ENCODE measurements at regions not wholly inside any gene's neighbourhood (a gene's known extent, or its start where the extent isn't known, plus 50 kb on each side); places are given as distances from the start of the nearest gene placed in this dataset.

GRCh38 chr2:21501376-21502027 is 377.7 kb downstream of the TDRD15 start:
- no peak for DNase-seq (ENCODE audit: low spot score)

GRCh38 chr2:21515903-21516302 is 392.1 kb downstream of the TDRD15 start:
- no peak for DNase-seq (ENCODE audit: low spot score)

- no peak for DNase-seq (ENCODE audit: low spot score)
Observed at GRCh38 chr2:21519412-21519811, 395.6 kb downstream of the TDRD15 start.

DNA sequence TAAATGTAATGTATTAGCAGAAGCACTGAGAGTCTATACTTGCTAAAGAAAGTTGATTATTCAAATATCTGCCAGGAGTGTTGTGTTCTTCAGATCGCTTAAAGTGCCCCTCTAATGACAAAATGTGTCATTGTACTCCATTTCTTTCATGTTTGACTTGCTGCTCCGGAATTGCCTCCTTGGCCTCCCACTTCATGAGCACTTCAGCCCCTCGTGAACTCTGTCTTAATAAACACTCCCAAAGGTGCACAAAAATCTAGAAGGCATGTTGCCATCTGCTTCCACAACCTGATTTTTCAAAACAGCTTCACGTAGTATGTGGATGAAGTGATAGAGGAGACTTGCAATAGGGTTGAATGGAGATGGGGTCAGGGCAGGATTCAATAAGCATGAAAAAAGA is 396.1 kb downstream of the TDRD15 start:
- no peak for DNase-seq (ENCODE audit: low spot score)

GRCh38 chr2:21535826-21536225 is 412.1 kb downstream of the TDRD15 start:
- DNase-seq (ENCODE audit: low spot score): no peak

DNA sequence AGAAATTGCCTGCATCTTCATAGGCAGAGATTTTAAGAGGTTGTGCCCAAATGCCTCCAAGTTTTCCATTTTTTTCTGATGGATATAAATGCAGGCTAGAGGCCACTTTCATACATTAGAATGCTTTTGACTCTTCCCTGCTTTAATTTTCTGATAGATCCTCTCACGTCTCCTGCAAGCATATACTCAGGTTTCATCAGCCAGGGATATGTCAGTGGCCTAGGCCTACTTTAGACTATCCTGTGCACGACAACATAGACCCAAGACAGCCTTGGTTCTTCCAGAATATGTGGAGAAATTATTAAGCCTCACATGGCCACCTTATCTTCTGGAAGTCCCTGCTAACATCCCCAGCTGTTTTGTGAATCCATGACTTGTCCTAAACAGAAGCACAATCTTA is 415.9 kb downstream of the TDRD15 start:
- DNase-seq (ENCODE audit: low spot score): no peak

GRCh38 chr2:21543630-21544029 is 419.9 kb downstream of the TDRD15 start:
- DNase-seq (ENCODE audit: low spot score): no peak

GRCh38 chr2:21544392-21544791 is 420.6 kb downstream of the TDRD15 start:
- no peak for DNase-seq (ENCODE audit: low spot score)

DNA sequence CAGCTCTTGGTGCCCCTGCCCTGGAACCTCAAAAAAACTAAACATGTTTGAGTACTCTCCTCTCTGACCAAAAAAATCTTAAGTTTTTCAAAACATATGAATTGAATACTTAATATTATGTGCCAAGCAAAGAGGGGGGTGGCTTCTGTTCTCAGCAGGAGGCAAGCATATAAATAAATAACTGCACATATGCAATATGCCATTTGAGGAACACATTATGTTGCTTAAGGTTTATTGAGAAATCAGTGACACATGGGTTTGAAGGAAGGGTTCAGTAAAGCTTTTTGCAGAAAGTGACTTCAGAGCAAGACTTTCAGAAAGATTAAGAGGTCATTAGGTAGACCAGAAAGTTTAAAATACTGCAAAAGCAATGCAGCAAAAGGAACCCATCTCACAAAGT is 429.2 kb downstream of the TDRD15 start:
- no peak for DNase-seq (ENCODE audit: low spot score)

- DNase-seq (ENCODE audit: low spot score): no peak
Observed at GRCh38 chr2:21559351-21559750, 435.6 kb downstream of the TDRD15 start.

DNA sequence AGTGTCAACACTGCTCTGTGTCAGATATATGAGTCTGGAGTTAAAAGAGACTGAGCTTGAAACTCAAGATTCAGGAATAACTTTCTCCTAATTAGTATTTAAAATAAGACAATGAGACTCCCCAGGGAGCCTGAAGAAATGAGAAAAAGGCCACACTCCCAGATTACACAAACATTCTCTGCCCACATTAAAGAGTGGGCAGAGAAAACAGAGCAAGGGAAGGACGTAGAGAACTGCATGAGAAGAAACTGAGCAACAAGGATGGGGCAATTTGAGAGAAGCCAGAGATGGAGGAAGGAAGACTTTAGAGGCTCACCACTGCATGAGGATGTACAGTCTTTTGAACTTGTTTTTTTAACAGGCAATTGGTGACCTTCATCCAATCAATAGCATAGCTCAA is 438.2 kb downstream of the TDRD15 start:
- no peak for DNase-seq (ENCODE audit: low spot score)

DNA sequence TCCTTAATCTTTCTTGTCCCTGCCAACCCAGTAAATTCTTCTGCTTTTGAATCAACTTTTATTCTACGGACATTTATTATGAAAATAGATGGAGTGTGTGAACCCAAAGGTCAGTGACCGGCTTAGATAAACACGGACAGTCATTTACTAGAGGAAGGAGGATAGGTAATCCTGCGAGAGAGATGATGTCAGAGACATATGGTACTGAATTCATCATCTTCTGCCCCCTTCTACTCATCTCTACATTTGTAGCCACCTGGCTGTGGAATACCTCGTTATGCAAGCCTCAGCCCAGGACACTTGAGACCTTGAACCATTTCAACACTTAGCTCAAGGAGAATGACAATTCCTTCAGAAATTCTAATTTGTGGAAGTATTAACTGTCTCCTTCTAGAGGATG is 443.6 kb downstream of the TDRD15 start:
- no peak for DNase-seq (ENCODE audit: low spot score)

DNA sequence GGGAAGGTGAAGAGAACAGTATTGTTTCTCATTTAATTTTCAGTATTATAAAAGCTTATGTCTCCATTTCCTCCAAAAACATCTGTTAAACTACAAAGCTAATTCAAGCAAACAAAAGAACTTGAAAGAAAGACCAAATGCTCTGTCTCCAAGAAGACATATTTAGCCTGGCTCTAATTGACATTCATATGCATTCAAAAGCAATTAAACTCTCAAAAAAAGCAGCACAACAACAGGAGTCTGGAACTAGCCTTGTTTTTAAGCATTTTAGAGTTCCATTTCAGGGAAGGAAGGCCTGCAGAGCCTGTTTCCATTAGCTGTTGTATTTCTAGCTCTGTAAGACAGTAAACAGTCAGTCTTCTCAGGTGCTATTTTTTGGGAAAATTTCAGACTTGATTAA is 447.9 kb downstream of the TDRD15 start:
- no peak for DNase-seq (ENCODE audit: low spot score)

GRCh38 chr2:21580391-21580790 is 456.6 kb downstream of the TDRD15 start:
- no peak for DNase-seq (ENCODE audit: low spot score)

DNA sequence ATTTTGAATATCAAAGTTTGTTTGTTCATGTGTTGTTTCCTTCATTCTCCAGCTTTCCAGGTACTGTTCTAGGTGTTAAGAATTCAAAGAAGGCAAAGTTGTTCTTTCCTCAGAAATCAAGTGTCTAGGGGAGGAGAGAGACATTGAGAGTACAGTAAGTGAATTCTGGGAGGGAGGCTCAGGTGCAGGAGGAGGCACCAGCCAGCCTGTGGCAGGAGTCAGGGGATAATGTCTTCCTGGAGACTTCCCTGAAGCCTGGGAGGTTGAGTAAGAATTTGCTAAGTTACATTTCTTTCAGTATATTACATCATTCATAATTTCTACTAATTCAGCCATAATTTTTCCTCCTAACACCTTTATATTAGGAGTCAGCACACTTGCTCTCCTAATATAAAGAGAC is 462.1 kb downstream of the TDRD15 start:
- DNase-seq (ENCODE audit: low spot score): no peak

GRCh38 chr2:21590026-21590690 is 466.4 kb downstream of the TDRD15 start:
- DNase-seq (ENCODE audit: low spot score): no peak

GRCh38 chr2:21591926-21592325 is 468.2 kb downstream of the TDRD15 start:
- DNase-seq (ENCODE audit: low spot score): no peak

DNA sequence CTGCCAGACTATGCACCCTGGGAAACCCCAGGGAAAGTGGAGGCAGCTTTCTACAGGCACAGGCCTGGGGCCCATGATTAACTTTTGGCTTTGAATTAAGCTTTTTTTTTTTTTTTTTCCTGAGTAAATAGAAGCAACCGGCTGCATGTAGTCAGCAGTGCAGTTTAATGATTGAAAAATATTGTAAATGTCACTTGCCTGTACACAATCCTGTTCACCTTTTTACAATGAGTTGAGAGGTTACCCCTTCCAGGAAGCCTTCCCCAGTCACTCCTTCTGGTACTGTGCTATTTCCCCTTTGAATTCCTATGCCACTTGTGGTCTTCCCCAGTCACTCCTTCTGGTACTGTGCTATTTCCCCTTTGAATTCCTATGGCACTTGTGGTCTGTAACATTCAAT is 475.6 kb downstream of the TDRD15 start:
- DNase-seq (ENCODE audit: low spot score): no peak

DNA sequence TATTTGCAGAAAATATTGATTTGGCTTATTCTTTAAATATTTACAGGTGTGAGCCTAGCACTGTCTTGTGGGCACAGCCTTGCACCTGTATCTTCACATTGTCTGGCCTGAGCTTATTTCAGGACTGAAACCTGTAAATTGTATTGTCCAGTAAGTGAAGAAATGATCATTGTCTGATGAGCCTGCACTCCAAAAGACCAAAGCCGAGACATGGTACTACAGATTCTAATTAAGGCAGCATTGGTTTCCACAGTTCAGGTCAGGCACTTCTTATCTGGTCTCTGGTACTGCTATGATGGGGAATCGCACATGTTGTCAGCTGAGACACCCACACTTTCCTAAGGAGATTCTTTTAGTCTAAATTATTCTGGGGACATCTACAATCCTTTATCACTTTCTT is 479.0 kb downstream of the TDRD15 start:
- no peak for DNase-seq (ENCODE audit: low spot score)

DNA sequence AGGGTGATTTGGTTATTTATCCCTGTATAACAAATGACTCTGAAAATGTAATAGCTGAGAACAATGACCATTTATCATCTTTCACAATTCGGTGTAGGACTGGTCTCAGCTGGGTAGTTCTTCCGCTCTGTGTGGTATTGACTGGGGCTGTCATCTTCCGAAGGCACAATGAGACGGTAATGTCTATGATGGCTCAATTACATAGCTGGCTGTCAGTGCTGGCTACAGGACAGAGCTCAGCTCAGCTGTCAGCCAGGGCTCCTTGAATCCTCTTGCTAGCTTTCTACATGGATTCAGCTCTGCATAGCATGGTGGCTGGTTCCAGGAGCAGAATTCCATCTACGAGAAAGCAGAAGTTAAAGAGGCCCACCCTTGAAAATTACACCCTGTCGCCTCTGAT is 483.8 kb downstream of the TDRD15 start:
- DNase-seq (ENCODE audit: low spot score): no peak

DNA sequence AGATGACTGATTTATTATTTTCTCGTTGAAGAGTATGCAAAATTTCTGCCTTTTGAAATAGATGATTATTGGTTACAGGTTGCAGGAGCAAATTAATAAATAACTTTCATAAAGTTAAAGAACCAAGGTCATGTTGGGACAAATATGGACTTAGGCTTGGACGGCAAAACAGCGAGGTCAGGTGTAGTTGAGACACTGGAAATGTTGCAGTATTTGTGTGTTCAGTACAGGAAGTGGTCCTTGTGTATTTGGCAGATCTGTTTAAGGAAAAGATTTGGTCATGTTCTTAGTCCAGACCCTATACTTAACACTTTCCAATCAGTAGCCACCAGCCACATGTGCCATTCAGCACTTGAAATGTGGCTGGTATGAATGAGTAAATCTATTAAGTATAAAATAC is 486.5 kb downstream of the TDRD15 start:
- no peak for DNase-seq (ENCODE audit: low spot score)

- DNase-seq (ENCODE audit: low spot score): no peak
Observed at GRCh38 chr2:21617885-21618434, 494.2 kb downstream of the TDRD15 start.

DNA sequence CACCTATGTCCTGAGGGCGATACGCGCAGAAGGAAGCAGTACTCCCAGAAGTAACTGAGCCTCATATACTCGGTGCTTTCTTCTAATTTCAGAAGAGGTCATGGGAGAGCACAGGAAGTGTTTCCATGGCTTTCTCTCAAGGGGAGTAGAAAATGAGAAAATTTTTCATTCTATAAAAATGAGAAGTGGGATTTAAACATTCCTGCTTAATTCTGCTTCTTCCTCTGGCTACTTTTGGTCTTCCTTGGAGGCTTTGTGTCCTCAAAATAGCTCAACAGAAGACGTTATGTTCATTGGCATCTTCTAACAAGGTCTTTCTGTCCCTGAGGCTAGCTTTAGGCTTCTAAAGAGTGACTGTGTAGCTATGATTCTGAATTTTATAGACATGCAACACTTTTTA is 497.0 kb downstream of the TDRD15 start:
- DNase-seq (ENCODE audit: low spot score): no peak

- no peak for DNase-seq (ENCODE audit: low spot score)
Observed at GRCh38 chr2:21627938-21628337, 504.2 kb downstream of the TDRD15 start.
